Stomach (tissue), 4 donors: ENCODE measurements at regions not wholly inside any gene's neighbourhood (a gene's known extent, or its start where the extent isn't known, plus 50 kb on each side); places are given as distances from the start of the nearest gene placed in this dataset.

Experiments
- CTCF ChIP-seq, 7 experiments: fragments of 450-650 bp in 4 of 7; fragments of 200-600 bp in 3 of 7; sonication (generic) in 3 of 7; IDR thresholded peaks; one replicate each; pipeline ENCODE4 v1.5.1; 2016 to 2019; ENCODE audit warnings: antibody characterized with exemption in 7 of 7, control low read depth in 2 of 7, mild to moderate bottlenecking in 1 of 7
- POLR2A ChIP-seq, 4 donors: fragments of 450-650 bp; IDR thresholded peaks; one replicate each; pipeline ENCODE4 v1.6.1; 2016; ENCODE audit warnings: antibody characterized with exemption in 4 of 4, control low read depth in 2 of 4, mild to moderate bottlenecking in 1 of 4, moderate library complexity in 1 of 4
- POLR2AphosphoS5 ChIP-seq, 3 donors: sonication (generic); formaldehyde crosslinking; IDR thresholded peaks; one replicate each; pipeline ENCODE4 v1.6.1; 2016; ENCODE audit warnings: antibody characterized with exemption in 3 of 3

DNA sequence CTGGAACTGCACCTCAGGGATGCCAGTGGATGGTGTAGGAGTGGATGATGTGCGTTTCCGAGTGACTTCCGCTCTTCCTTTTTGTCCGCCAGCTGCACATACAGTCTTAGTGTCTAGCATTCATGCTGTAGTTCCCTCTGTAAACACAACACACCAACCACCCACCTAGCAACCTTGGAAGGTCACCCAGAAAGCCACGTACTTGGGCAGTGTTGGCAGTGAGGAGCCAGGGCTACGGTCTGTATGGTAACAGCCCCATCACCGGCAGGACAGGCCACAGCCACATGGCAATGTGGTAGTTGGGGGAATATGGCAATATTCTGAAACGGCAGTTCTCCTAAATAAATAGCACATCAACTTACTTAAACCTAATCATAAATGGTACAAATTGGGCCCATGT, 613.5 kb upstream of the MGMT start:
- no peak for TF ChIP-seq POLR2A (IDR thresholded peaks at IDR 0.05)
- no peak for TF ChIP-seq CTCF (IDR thresholded peaks at IDR 0.05)
- TF ChIP-seq POLR2AphosphoS5 (IDR thresholded peaks at IDR 0.05), result no peak
